ENCODE measurements at regions not wholly inside any gene's neighbourhood (a gene's known extent, or its start where the extent isn't known, plus 50 kb on each side); places are given as distances from the start of the nearest gene placed in this dataset.
A peak's percentile ranks its signal among the peaks of the same experiment; 100 is the strongest.

DNA sequence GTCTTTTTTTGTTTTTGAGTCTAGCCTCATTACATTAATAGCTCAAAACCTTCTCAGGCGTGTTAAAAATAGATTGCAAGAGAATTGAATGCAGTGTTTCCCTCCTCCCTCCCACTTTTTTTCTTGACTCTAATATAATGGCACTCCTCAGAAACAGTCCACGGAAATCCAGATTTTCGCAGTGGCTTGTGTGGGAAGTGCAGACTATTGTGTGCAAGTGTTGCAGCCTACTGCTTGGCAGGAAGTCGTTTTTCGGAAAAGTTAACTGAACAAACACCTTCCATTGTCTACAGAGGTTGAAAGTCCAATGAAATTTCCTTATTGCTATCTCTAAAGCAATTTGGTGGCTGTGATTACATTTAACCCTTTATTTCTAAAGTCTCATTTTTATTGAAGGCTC is 147.9 kb upstream of the E2F7 start:
- Histone ChIP-seq H3K9me3 (ENCODE audit: control insufficient read depth in 5 of 5, low read length in 5 of 5) (peaks cover 0 to 6% (median 0%) of the 10 kb centered on the region in 5 donors), H3K9ac (ENCODE audit: low read length in 5 of 5) (no peak overlapping the region), H3K36me3 (ENCODE audit: control insufficient read depth in 5 of 5, insufficient read depth in 5 of 5, low read length in 5 of 5) (no peaks in the 10 kb centered on the region), H3K4me3 (ENCODE audit: low read depth in 1 of 5, low read length in 5 of 5) (no peak overlapping the region), H3K27me3 (ENCODE audit: control insufficient read depth in 5 of 5, insufficient read depth in 4 of 5, low read length in 5 of 5) (no peaks in the 10 kb centered on the region), H3K27ac (ENCODE audit: low read depth, low read length) (no peak overlapping the region), H3K4me1 (ENCODE audit: control insufficient read depth in 5 of 5, insufficient read depth in 5 of 5, low read length in 5 of 5) (peaks cover 0 to 10% (median 0%) of the 10 kb centered on the region in 5 donors)

DNA sequence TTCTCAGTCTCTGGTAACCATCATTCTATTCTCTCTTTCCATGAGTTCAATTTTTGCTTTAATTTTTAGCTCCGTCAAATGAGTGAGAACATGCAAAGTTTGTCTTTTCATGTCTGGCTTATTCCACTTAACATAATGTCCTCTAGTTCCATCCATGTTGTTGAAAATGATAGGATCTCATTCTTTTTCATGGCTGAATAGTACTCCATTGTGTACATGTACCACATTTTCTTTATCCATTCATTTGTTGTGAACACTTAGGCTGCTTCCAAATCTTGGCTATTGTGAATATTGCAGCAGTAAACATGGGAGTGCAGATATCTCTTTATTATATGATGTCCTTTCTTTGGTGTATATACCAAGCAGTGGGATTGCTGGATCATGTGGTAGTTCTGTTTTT is 145.4 kb upstream of the E2F7 start:
- Histone ChIP-seq H3K4me1 (ENCODE audit: control insufficient read depth in 5 of 5, insufficient read depth in 5 of 5, low read length in 5 of 5) (peaks cover 0 to 10% (median 0%) of the 10 kb centered on the region in 5 donors), H3K9ac (ENCODE audit: low read length in 5 of 5) (no peak overlapping the region), H3K36me3 (ENCODE audit: control insufficient read depth in 5 of 5, insufficient read depth in 5 of 5, low read length in 5 of 5) (no peaks in the 10 kb centered on the region), H3K4me3 (ENCODE audit: low read depth in 1 of 5, low read length in 5 of 5) (no peak overlapping the region), H3K27ac (ENCODE audit: low read depth, low read length) (no peak overlapping the region), H3K9me3 (ENCODE audit: control insufficient read depth in 5 of 5, low read length in 5 of 5) (peaks cover 0 to 6% (median 0%) of the 10 kb centered on the region in 5 donors), H3K27me3 (ENCODE audit: control insufficient read depth in 5 of 5, insufficient read depth in 4 of 5, low read length in 5 of 5) (no peaks in the 10 kb centered on the region)

DNA sequence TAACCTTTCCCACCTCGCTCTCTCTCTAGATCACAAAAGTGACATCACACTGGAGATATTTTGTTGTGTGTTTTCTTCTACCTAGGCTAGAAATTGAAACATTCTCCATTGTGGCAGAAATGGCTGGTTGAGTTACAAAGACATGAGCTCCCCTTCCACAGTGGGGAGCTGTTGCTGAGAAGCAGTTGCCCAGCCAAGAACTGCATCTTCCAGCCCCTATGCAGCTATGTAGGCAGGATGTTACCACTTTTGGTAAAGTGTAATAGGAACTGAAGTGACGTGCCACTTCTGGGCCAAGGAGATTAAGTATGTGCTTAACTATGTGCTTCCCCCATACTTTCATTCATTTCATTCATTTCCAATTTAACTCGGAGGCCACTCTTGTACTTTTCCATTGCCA is 138.7 kb upstream of the E2F7 start:
- no peaks in the 10 kb centered on the region for H3K9me3 ChIP-seq (ENCODE audit: control insufficient read depth in 5 of 5, low read length in 5 of 5)
- H3K36me3 ChIP-seq (ENCODE audit: control insufficient read depth in 5 of 5, insufficient read depth in 5 of 5, low read length in 5 of 5), result no peaks in the 10 kb centered on the region
- H3K27ac ChIP-seq (ENCODE audit: low read depth, low read length), result no peak overlapping the region
- H3K4me1 ChIP-seq (ENCODE audit: control insufficient read depth in 5 of 5, insufficient read depth in 5 of 5, low read length in 5 of 5), result no peaks in the 10 kb centered on the region
- no peak overlapping the region for H3K9ac ChIP-seq (ENCODE audit: low read length in 5 of 5)
- H3K4me3 ChIP-seq (ENCODE audit: low read depth in 1 of 5, low read length in 5 of 5), result no peak overlapping the region
- H3K27me3 ChIP-seq (ENCODE audit: control insufficient read depth in 5 of 5, insufficient read depth in 4 of 5, low read length in 5 of 5), result no peaks in the 10 kb centered on the region

DNA sequence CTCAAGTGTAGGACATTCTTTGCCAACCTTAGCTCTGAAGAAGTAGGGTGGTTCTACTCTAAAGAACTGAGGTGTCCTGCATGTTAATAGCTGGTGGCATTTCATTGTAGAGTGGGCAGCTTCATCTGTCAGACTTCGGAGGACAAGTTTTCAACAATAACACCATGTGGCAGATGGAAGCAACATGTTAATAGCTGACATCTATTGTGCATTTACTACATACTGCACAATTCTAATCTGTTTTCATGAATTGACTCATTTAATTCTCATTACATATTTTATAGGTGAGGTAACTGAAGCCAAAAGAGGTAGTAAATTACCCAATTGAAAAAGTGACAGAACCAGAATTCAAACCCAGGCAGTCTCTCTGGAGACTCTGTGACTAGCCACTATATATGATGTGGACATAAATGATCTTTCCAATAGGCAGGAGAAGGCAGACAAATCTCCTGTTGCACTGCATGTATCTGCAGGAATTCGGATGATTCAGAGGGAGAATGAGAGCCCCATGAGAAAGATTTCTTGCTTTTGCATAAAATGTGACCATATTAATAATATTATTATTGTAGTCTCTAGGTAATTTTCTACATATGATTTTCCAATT is 137.2 kb upstream of the E2F7 start:
- Histone ChIP-seq H3K27ac (ENCODE audit: low read depth, low read length) (no peak overlapping the region), H3K36me3 (ENCODE audit: control insufficient read depth in 5 of 5, insufficient read depth in 5 of 5, low read length in 5 of 5) (no peaks in the 10 kb centered on the region), H3K4me1 (ENCODE audit: control insufficient read depth in 5 of 5, insufficient read depth in 5 of 5, low read length in 5 of 5) (no peaks in the 10 kb centered on the region), H3K9me3 (ENCODE audit: control insufficient read depth in 5 of 5, low read length in 5 of 5) (peaks cover 0 to 2% (median 0%) of the 10 kb centered on the region in 5 donors), H3K27me3 (ENCODE audit: control insufficient read depth in 5 of 5, insufficient read depth in 4 of 5, low read length in 5 of 5) (no peaks in the 10 kb centered on the region), H3K9ac (ENCODE audit: low read length in 5 of 5) (no peak overlapping the region), H3K4me3 (ENCODE audit: low read depth in 1 of 5, low read length in 5 of 5) (no peak overlapping the region)

DNA sequence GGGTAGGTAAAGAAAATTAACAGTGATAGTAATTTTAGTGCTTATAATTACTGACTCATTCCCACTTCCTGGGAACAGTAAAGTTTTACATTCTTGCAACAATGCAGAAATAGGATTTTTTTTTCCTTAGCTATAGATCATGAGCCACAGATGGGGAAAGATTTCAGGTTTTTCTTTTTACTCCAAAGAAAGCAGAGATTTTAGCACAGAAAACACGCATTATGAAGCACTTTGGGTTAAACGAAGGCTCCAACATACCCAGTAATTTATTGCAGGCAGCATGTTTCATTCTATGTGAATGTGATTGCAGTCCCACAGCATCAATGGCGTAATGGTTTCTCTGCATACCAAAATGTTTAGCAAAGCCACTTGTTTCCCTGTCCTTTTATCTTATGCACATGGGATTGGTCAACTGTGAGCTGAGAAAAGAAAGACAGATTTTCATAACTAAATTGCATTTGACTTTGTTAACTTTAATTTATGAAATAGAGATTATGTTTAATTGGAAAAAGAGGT is 124.6 kb upstream of the E2F7 start:
- H3K4me3 ChIP-seq (ENCODE audit: low read depth in 1 of 5, low read length in 5 of 5), result peak overlapping the region in 1 of 5 donors; percentile 1
- H3K9ac ChIP-seq (ENCODE audit: low read length in 5 of 5), result no peak overlapping the region
- H3K36me3 ChIP-seq (ENCODE audit: control insufficient read depth in 5 of 5, insufficient read depth in 5 of 5, low read length in 5 of 5), result no peaks in the 10 kb centered on the region
- H3K27ac ChIP-seq (ENCODE audit: low read depth, low read length), result peak overlapping the region; percentile 14
- H3K9me3 ChIP-seq (ENCODE audit: control insufficient read depth in 5 of 5, low read length in 5 of 5), result no peaks in the 10 kb centered on the region
- peaks cover 0 to 15% (median 4%) of the 10 kb centered on the region in 5 donors for H3K4me1 ChIP-seq (ENCODE audit: control insufficient read depth in 5 of 5, insufficient read depth in 5 of 5, low read length in 5 of 5)
- no peaks in the 10 kb centered on the region for H3K27me3 ChIP-seq (ENCODE audit: control insufficient read depth in 5 of 5, insufficient read depth in 4 of 5, low read length in 5 of 5)

DNA sequence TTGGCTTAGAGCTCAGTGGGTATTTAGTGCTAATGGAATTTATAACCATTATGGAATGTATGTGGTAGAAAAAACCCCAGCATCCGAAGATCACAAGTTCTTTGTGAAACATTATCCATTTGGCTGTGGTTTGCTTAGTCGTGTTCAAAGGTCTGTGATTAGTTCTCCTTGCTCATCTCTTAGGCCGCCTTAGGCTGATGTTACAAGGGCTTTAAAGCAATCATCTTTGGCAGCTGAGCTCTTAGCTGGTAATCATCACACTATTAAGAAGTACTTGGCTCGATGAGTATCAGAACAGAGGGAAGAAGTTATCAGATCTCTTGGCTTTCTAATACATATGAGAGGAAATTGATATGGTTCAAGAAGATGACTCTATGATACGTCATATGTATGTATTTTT is 124.1 kb upstream of the E2F7 start:
- H3K9ac ChIP-seq (ENCODE audit: low read length in 5 of 5), result no peak overlapping the region
- no peak overlapping the region for H3K27ac ChIP-seq (ENCODE audit: low read depth, low read length)
- H3K27me3 ChIP-seq (ENCODE audit: control insufficient read depth in 5 of 5, insufficient read depth in 4 of 5, low read length in 5 of 5), result no peaks in the 10 kb centered on the region
- no peaks in the 10 kb centered on the region for H3K36me3 ChIP-seq (ENCODE audit: control insufficient read depth in 5 of 5, insufficient read depth in 5 of 5, low read length in 5 of 5)
- peaks cover 0 to 15% (median 4%) of the 10 kb centered on the region in 5 donors for H3K4me1 ChIP-seq (ENCODE audit: control insufficient read depth in 5 of 5, insufficient read depth in 5 of 5, low read length in 5 of 5)
- H3K9me3 ChIP-seq (ENCODE audit: control insufficient read depth in 5 of 5, low read length in 5 of 5), result no peaks in the 10 kb centered on the region
- no peak overlapping the region for H3K4me3 ChIP-seq (ENCODE audit: low read depth in 1 of 5, low read length in 5 of 5)

DNA sequence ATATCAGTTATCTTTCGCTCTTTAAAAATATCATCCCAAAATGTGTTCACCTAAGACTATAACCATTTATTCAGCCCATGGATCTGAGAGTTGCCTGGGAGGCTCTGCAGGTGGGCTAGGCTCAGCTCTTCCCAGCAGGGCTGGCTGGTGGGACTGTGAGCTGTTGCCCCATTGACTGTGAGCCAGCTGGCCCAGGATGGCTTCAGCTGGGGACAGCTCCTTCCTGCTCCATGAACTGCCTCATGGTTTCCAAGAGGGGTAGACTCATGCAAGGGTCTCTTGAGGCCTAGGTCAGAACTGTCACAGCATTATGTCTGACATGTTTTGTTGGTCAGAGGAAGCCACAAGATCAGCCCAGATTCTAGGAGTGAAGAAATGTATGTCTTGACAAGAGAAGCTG is 114.1 kb upstream of the E2F7 start:
- no peak overlapping the region for H3K9ac ChIP-seq (ENCODE audit: low read length in 5 of 5)
- no peaks in the 10 kb centered on the region for H3K36me3 ChIP-seq (ENCODE audit: control insufficient read depth in 5 of 5, insufficient read depth in 5 of 5, low read length in 5 of 5)
- H3K27me3 ChIP-seq (ENCODE audit: control insufficient read depth in 5 of 5, insufficient read depth in 4 of 5, low read length in 5 of 5), result no peaks in the 10 kb centered on the region
- no peaks in the 10 kb centered on the region for H3K4me1 ChIP-seq (ENCODE audit: control insufficient read depth in 5 of 5, insufficient read depth in 5 of 5, low read length in 5 of 5)
- no peak overlapping the region for H3K27ac ChIP-seq (ENCODE audit: low read depth, low read length)
- no peaks in the 10 kb centered on the region for H3K9me3 ChIP-seq (ENCODE audit: control insufficient read depth in 5 of 5, low read length in 5 of 5)
- H3K4me3 ChIP-seq (ENCODE audit: low read depth in 1 of 5, low read length in 5 of 5), result no peak overlapping the region

DNA sequence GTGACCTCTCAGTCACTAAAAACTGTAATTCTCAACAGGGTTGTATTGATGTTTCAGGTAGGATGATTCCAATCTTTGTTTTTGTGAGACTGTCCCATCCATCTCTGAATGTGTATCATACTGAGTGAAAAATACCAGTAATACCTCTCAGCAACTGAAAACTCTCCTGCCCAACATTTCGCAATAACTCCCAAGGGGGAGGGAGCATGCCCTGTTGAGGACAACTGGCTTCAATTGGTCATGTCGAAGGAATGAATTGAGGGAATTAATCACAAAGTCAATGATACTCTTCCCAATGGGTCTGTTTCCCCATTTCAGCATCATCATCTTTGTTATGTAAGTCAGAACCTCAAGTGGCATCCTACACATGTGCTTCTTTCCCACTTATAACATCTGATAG is 102.4 kb upstream of the E2F7 start:
- Histone ChIP-seq H3K9me3 (ENCODE audit: control insufficient read depth in 5 of 5, low read length in 5 of 5) (no peaks in the 10 kb centered on the region), H3K27me3 (ENCODE audit: control insufficient read depth in 5 of 5, insufficient read depth in 4 of 5, low read length in 5 of 5) (no peaks in the 10 kb centered on the region), H3K4me1 (ENCODE audit: control insufficient read depth in 5 of 5, insufficient read depth in 5 of 5, low read length in 5 of 5) (no peaks in the 10 kb centered on the region), H3K9ac (ENCODE audit: low read length in 5 of 5) (no peak overlapping the region), H3K36me3 (ENCODE audit: control insufficient read depth in 5 of 5, insufficient read depth in 5 of 5, low read length in 5 of 5) (no peaks in the 10 kb centered on the region), H3K27ac (ENCODE audit: low read depth, low read length) (no peak overlapping the region), H3K4me3 (ENCODE audit: low read depth in 1 of 5, low read length in 5 of 5) (no peak overlapping the region)

DNA sequence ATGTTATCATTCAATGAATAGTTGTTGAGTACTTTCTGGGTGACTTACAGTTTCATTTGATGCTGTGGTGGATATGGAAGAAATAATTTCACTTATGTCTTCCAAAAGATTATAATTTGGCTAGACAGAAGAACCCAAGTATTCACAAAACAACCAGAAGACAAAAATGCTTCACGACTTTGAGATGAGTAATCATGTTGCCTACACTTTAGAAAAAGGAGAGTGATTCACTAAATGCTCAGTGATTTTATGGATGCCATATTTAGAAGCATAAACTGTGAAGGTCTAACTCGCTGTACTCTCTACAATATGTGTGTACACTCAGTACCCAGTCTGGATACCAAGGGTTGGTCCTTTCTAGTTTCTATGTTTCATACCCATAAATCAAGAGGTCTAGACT is 101.3 kb upstream of the E2F7 start:
- Histone ChIP-seq H3K27me3 (ENCODE audit: control insufficient read depth in 5 of 5, insufficient read depth in 4 of 5, low read length in 5 of 5) (no peaks in the 10 kb centered on the region), H3K4me1 (ENCODE audit: control insufficient read depth in 5 of 5, insufficient read depth in 5 of 5, low read length in 5 of 5) (no peaks in the 10 kb centered on the region), H3K4me3 (ENCODE audit: low read depth in 1 of 5, low read length in 5 of 5) (no peak overlapping the region), H3K27ac (ENCODE audit: low read depth, low read length) (no peak overlapping the region), H3K36me3 (ENCODE audit: control insufficient read depth in 5 of 5, insufficient read depth in 5 of 5, low read length in 5 of 5) (no peaks in the 10 kb centered on the region), H3K9me3 (ENCODE audit: control insufficient read depth in 5 of 5, low read length in 5 of 5) (no peaks in the 10 kb centered on the region), H3K9ac (ENCODE audit: low read length in 5 of 5) (no peak overlapping the region)

DNA sequence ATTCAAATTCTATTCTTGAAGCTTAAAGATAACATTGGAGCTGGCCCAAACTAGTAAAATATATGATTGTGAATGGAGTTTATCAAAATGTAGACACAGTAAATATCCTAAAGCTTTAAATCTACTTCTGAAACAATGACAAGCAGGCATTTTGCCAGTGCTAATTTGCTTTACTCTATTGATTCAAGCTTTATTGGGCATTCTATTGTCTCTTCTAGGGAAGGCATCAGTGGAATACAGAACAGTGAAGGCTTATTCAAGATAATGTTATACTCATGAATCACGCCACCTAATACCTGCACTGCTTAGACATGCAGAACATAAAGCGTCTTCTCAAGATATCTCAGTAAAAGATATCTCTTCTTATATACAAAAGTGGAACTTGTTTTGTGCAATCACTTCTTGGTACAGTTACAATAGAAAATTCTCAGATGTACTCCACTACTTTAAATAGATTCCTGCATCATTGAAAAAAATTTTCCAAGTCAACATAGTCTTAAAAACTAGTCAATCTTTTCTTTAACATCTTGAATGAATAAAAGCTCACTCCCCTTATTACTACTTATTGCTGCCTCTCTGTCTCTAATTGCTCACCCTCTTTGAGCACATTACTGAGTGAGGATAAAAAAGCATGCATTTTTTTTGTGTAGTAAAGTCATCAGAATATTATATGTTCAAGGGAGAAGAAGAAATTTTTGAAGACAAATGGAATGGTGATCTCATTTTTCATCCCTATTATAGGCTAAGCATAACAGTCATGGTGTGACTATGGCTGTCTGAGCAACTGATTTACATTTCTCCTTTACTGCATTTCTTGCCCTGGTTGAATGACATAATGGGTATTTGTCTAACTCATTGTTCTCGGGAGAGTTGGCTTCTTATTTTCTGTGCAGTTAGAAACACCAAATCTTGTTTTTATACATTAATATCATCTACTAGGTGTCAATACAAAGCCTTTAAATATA is 98.0 kb upstream of the E2F7 start:
- Histone ChIP-seq H3K27ac (ENCODE audit: low read depth, low read length) (no peak overlapping the region), H3K9ac (ENCODE audit: low read length in 5 of 5) (no peak overlapping the region), H3K4me1 (ENCODE audit: control insufficient read depth in 5 of 5, insufficient read depth in 5 of 5, low read length in 5 of 5) (no peaks in the 10 kb centered on the region), H3K9me3 (ENCODE audit: control insufficient read depth in 5 of 5, low read length in 5 of 5) (no peaks in the 10 kb centered on the region), H3K27me3 (ENCODE audit: control insufficient read depth in 5 of 5, insufficient read depth in 4 of 5, low read length in 5 of 5) (no peaks in the 10 kb centered on the region), H3K4me3 (ENCODE audit: low read depth in 1 of 5, low read length in 5 of 5) (no peak overlapping the region), H3K36me3 (ENCODE audit: control insufficient read depth in 5 of 5, insufficient read depth in 5 of 5, low read length in 5 of 5) (no peaks in the 10 kb centered on the region)
